ENCODE measurements at regions not wholly inside any gene's neighbourhood (a gene's known extent, or its start where the extent isn't known, plus 50 kb on each side); places are given as distances from the start of the nearest gene placed in this dataset.

GRCh38 chr4:14317351-14317750 lies 684.9 kb upstream of the CPEB2 start:
- Mint-ChIP-seq H3K27ac (ENCODE audit: unreplicated experiment) (no peak overlapping the region), H3K27me3 (ENCODE audit: low read depth) (peaks cover 5% of the 10 kb centered on the region), H3K4me1 (ENCODE audit: low read depth) (no peaks in the 10 kb centered on the region), H3K4me3 (ENCODE audit: unreplicated experiment) (no peak overlapping the region), H3K36me3 (ENCODE audit: low read depth) (no peaks in the 10 kb centered on the region), H3K9me3 (ENCODE audit: low read depth) (peaks cover 6% of the 10 kb centered on the region)
- no peak for DNase-seq (ENCODE audit: low spot score)
- TF ChIP-seq CTCF (IDR thresholded peaks at IDR 0.05) = no peak

GRCh38 chr4:14318671-14319070 lies 683.6 kb upstream of the CPEB2 start:
- peaks cover 6% of the 10 kb centered on the region for H3K9me3 Mint-ChIP-seq (ENCODE audit: low read depth)
- H3K27ac Mint-ChIP-seq (ENCODE audit: unreplicated experiment) = no peak overlapping the region
- H3K4me3 Mint-ChIP-seq (ENCODE audit: unreplicated experiment) = no peak overlapping the region
- no peak for TF ChIP-seq CTCF (IDR thresholded peaks at IDR 0.05)
- DNase-seq (ENCODE audit: low spot score) = no peak
- H3K27me3 Mint-ChIP-seq (ENCODE audit: low read depth) = peaks cover 15% of the 10 kb centered on the region
- no peaks in the 10 kb centered on the region for H3K36me3 Mint-ChIP-seq (ENCODE audit: low read depth)
- H3K4me1 Mint-ChIP-seq (ENCODE audit: low read depth) = no peaks in the 10 kb centered on the region

- peaks cover 22% of the 10 kb centered on the region for H3K27me3 Mint-ChIP-seq (ENCODE audit: low read depth)
- no peaks in the 10 kb centered on the region for H3K4me1 Mint-ChIP-seq (ENCODE audit: low read depth)
- no peaks in the 10 kb centered on the region for H3K36me3 Mint-ChIP-seq (ENCODE audit: low read depth)
- no peak for TF ChIP-seq CTCF (IDR thresholded peaks at IDR 0.05)
- H3K4me3 Mint-ChIP-seq (ENCODE audit: unreplicated experiment) = no peak overlapping the region
- DNase-seq (ENCODE audit: low spot score) = no peak
- peaks cover 10% of the 10 kb centered on the region for H3K9me3 Mint-ChIP-seq (ENCODE audit: low read depth)
- H3K27ac Mint-ChIP-seq (ENCODE audit: unreplicated experiment) = no peak overlapping the region
Measured at GRCh38 chr4:14321723-14322122, 680.6 kb upstream of the CPEB2 start.

- Mint-ChIP-seq H3K27me3 (ENCODE audit: low read depth) (peaks cover 20% of the 10 kb centered on the region), H3K36me3 (ENCODE audit: low read depth) (no peaks in the 10 kb centered on the region), H3K4me3 (ENCODE audit: unreplicated experiment) (no peak overlapping the region), H3K27ac (ENCODE audit: unreplicated experiment) (no peak overlapping the region), H3K9me3 (ENCODE audit: low read depth) (peaks cover 7% of the 10 kb centered on the region), H3K4me1 (ENCODE audit: low read depth) (no peaks in the 10 kb centered on the region)
- no peak for TF ChIP-seq CTCF (IDR thresholded peaks at IDR 0.05)
- DNase-seq (ENCODE audit: low spot score) = no peak
Measured at GRCh38 chr4:14323191-14323590, 679.1 kb upstream of the CPEB2 start.

GRCh38 chr4:14329228-14329627 lies 673.1 kb upstream of the CPEB2 start:
- TF ChIP-seq CTCF (IDR thresholded peaks at IDR 0.05) = no peak
- DNase-seq (ENCODE audit: low spot score) = no peak
- Mint-ChIP-seq H3K27ac (ENCODE audit: unreplicated experiment) (no peak overlapping the region), H3K27me3 (ENCODE audit: low read depth) (peaks cover 14% of the 10 kb centered on the region), H3K4me3 (ENCODE audit: unreplicated experiment) (no peak overlapping the region), H3K4me1 (ENCODE audit: low read depth) (no peaks in the 10 kb centered on the region), H3K9me3 (ENCODE audit: low read depth) (peaks cover 13% of the 10 kb centered on the region), H3K36me3 (ENCODE audit: low read depth) (no peaks in the 10 kb centered on the region)

Data from chondrocyte (in vitro differentiated cells).